BE2C (cell line): ENCODE measurements at regions not wholly inside any gene's neighbourhood (a gene's known extent, or its start where the extent isn't known, plus 50 kb on each side); places are given as distances from the start of the nearest gene placed in this dataset.
A peak's percentile ranks its signal among the peaks of the same experiment; 100 is the strongest.

Source experiments
- DNase-seq: peaks from one replicate; pipeline ENCODE4 v3.0.0-alpha.2; 2020
- H3K27me3 ChIP-seq: fragments of 250-450 bp; sonication (Bioruptor Pico); 2 replicates; pipeline ENCODE4 v1.5.1; 2020; ENCODE audit warnings: mild to moderate bottlenecking
- H3K36me3 ChIP-seq: fragments of 250-450 bp; sonication (Bioruptor Pico); 2 replicates; pipeline ENCODE4 v1.5.1; 2020; ENCODE audit warnings: mild to moderate bottlenecking
- H3K4me1 ChIP-seq: fragments of 250-450 bp; sonication (Bioruptor Pico); 2 replicates; pipeline ENCODE4 v1.5.1; 2020
- H3K4me3 ChIP-seq: 2 replicates; pipeline ENCODE4 v1.5.1; 2011; ENCODE audit warnings: low read depth, low read length
- H3K9me3 ChIP-seq: fragments of 250-450 bp; sonication (Bioruptor Pico); 2 replicates; pipeline ENCODE4 v1.5.1; 2020
- TF ChIP-seq, protein P1 (sequence below): IDR thresholded peaks from 2 replicates; pipeline ENCODE4 v1.5.1; 2012; ENCODE audit warnings: mild to moderate bottlenecking, low read depth, low read length

- H3K4me3 ChIP-seq: no peak overlapping the region
- TF ChIP-seq, protein P1, sequence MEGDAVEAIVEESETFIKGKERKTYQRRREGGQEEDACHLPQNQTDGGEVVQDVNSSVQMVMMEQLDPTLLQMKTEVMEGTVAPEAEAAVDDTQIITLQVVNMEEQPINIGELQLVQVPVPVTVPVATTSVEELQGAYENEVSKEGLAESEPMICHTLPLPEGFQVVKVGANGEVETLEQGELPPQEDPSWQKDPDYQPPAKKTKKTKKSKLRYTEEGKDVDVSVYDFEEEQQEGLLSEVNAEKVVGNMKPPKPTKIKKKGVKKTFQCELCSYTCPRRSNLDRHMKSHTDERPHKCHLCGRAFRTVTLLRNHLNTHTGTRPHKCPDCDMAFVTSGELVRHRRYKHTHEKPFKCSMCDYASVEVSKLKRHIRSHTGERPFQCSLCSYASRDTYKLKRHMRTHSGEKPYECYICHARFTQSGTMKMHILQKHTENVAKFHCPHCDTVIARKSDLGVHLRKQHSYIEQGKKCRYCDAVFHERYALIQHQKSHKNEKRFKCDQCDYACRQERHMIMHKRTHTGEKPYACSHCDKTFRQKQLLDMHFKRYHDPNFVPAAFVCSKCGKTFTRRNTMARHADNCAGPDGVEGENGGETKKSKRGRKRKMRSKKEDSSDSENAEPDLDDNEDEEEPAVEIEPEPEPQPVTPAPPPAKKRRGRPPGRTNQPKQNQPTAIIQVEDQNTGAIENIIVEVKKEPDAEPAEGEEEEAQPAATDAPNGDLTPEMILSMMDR: no peak
- H3K4me1 ChIP-seq: no peaks in the 10 kb centered on the region
- H3K27me3 ChIP-seq: no peaks in the 10 kb centered on the region
- DNase-seq: no peak
- no peaks in the 10 kb centered on the region for H3K36me3 ChIP-seq
- H3K9me3 ChIP-seq: no peaks in the 10 kb centered on the region
Measured at GRCh38 chr2:5394223-5394622, 298.0 kb upstream of the SOX11 start.

DNA sequence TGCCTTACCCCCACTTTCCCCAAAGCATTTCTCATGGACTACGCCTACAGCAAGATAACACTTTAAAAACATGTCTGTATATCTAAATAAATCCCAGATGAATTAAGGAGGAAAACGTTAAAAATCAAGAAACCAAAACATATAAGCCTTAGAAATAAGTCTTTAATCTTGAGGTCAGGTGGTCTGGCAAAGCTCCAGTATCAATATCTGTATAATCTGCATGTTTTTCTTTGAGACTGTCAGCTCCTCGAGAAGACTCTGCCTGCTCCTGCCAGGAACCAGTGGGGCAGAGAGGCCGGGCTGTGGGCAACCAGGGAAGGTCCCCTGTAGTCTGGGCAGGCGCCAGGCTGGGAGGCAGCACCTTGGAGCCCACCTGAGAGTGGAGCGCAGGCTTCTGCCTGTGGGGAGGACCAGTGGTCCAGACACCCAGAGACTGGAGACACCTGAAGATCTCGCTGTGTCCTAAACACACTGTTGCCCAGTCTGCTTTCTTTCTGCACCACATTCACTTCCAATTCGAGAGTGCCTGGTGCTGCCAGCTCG is 291.0 kb upstream of the SOX11 start:
- no peaks in the 10 kb centered on the region for H3K36me3 ChIP-seq
- TF ChIP-seq, protein P1: no peak
- no peaks in the 10 kb centered on the region for H3K4me1 ChIP-seq
- H3K9me3 ChIP-seq: no peaks in the 10 kb centered on the region
- no peak overlapping the region for H3K4me3 ChIP-seq
- H3K27me3 ChIP-seq: no peaks in the 10 kb centered on the region
- DNase-seq: no peak

GRCh38 chr2:5403392-5403791 is 288.8 kb upstream of the SOX11 start:
- Histone ChIP-seq H3K9me3 (no peaks in the 10 kb centered on the region), H3K4me1 (no peaks in the 10 kb centered on the region), H3K27me3 (no peaks in the 10 kb centered on the region), H3K36me3 (no peaks in the 10 kb centered on the region), H3K4me3 (no peak overlapping the region)
- TF ChIP-seq, protein P1: no peak
- no peak for DNase-seq

- no peaks in the 10 kb centered on the region for H3K27me3 ChIP-seq
- H3K4me1 ChIP-seq: no peaks in the 10 kb centered on the region; the same call in none of the 2 replicates
- no peak overlapping the region for H3K4me3 ChIP-seq
- TF ChIP-seq, protein P1: no peak
- no peaks in the 10 kb centered on the region for H3K9me3 ChIP-seq
- peak; percentile 32 for DNase-seq
- H3K36me3 ChIP-seq: no peaks in the 10 kb centered on the region
Measured at GRCh38 chr2:5409898-5410381, 282.2 kb upstream of the SOX11 start.

GRCh38 chr2:5410991-5411700 is 281.0 kb upstream of the SOX11 start:
- Histone ChIP-seq H3K9me3 (no peaks in the 10 kb centered on the region), H3K4me3 (no peak overlapping the region), H3K36me3 (no peaks in the 10 kb centered on the region), H3K4me1 (no peaks in the 10 kb centered on the region; the same call in none of the 2 replicates), H3K27me3 (no peaks in the 10 kb centered on the region)
- no peak for DNase-seq
- TF ChIP-seq, protein P1: no peak

GRCh38 chr2:5412001-5412400 is 280.2 kb upstream of the SOX11 start:
- H3K9me3 ChIP-seq: no peaks in the 10 kb centered on the region
- no peaks in the 10 kb centered on the region for H3K36me3 ChIP-seq
- no peaks in the 10 kb centered on the region; the same call in none of the 2 replicates for H3K4me1 ChIP-seq
- DNase-seq: no peak
- H3K27me3 ChIP-seq: no peaks in the 10 kb centered on the region
- TF ChIP-seq, protein P1: no peak
- H3K4me3 ChIP-seq: no peak overlapping the region
